Thyroid gland (tissue), 4 donors: ENCODE measurements at regions not wholly inside any gene's neighbourhood (a gene's known extent, or its start where the extent isn't known, plus 50 kb on each side); places are given as distances from the start of the nearest gene placed in this dataset.

ENCODE experiments used
- POLR2A ChIP-seq, 2 donors: fragments of 450-650 bp; IDR thresholded peaks; one replicate each; pipeline ENCODE4 v1.6.1; 2017; ENCODE audit warnings: antibody characterized with exemption in 2 of 2, mild to moderate bottlenecking in 2 of 2, moderate library complexity in 1 of 2
- TF ChIP-seq, protein P1 (sequence below), 6 experiments: fragments of 200-600 bp in 3 of 6; fragments of 450-650 bp in 3 of 6; sonication (generic) in 3 of 6; IDR thresholded peaks; one replicate each; pipeline ENCODE4 v1.5.1; 2016 to 2019; ENCODE audit warnings: antibody characterized with exemption in 6 of 6, mild to moderate bottlenecking in 2 of 6, inconsistent platforms in 1 of 6, moderate library complexity in 1 of 6

DNA sequence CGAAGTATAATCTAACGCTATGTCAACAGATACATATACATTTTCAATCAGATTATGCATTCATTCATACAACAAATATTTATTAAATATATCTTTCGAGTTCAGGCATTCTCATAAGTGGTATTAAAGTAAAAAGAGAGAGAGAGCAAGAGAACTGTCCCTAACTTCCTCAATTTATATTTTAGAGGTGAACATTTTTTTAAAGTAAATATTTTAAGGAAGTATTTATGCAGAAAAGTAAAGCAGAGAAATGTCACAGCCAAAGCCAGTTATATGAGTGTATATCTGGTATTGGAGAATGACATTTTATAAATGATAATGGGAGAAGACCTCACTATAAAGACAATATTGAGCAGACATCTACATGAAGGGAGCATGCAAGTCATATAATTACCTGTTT is 667.3 kb upstream of the CDH9 start:
- TF ChIP-seq, protein P1, sequence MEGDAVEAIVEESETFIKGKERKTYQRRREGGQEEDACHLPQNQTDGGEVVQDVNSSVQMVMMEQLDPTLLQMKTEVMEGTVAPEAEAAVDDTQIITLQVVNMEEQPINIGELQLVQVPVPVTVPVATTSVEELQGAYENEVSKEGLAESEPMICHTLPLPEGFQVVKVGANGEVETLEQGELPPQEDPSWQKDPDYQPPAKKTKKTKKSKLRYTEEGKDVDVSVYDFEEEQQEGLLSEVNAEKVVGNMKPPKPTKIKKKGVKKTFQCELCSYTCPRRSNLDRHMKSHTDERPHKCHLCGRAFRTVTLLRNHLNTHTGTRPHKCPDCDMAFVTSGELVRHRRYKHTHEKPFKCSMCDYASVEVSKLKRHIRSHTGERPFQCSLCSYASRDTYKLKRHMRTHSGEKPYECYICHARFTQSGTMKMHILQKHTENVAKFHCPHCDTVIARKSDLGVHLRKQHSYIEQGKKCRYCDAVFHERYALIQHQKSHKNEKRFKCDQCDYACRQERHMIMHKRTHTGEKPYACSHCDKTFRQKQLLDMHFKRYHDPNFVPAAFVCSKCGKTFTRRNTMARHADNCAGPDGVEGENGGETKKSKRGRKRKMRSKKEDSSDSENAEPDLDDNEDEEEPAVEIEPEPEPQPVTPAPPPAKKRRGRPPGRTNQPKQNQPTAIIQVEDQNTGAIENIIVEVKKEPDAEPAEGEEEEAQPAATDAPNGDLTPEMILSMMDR (IDR thresholded peaks at IDR 0.05), result no peak
- no peak for TF ChIP-seq POLR2A (IDR thresholded peaks at IDR 0.05)
